CD4-positive, alpha-beta memory T cell (primary cell): ENCODE measurements at regions not wholly inside any gene's neighbourhood (a gene's known extent, or its start where the extent isn't known, plus 50 kb on each side); places are given as distances from the start of the nearest gene placed in this dataset.
"Not testable (repeated sequence)": the region's sequence is repeated elsewhere in the genome, so short reads cannot be mapped to it uniquely, and the experiment has no call there.

Source experiments
- CTCF ChIA-PET: fragments of 350-600 bp; sonication (Branson Sonifier 250); formaldehyde crosslinking; loops from one replicate; lab custom pipeline; 2021; ENCODE audit warnings: inconsistent platforms; ENCODE audit not compliant: partially characterized antibody; lab: Charles Lee
- POLR2A ChIA-PET: fragments of 350-600 bp; sonication (Branson Sonifier 250); formaldehyde crosslinking; loops from one replicate; lab custom pipeline; 2021; ENCODE audit not compliant: partially characterized antibody; lab: Charles Lee
- DNase-seq, 5 donors: peaks; one replicate each; pipeline versions ENCODE4 v3.0.0 to v3.0.0-alpha.2; 2020 to 2022; ENCODE audit warnings: mixed read lengths in 1 of 5
- H3K27ac ChIP-seq: one replicate; pipeline ENCODE4 v1.7.0; 2013; ENCODE audit warnings: low read depth, low read length
- H3K27me3 ChIP-seq: 2 replicates; pipeline ENCODE4 v1.7.0; 2013; ENCODE audit warnings: mild to moderate bottlenecking, low read length, moderate library complexity; ENCODE audit not compliant: insufficient read depth
- H3K36me3 ChIP-seq: 2 replicates; pipeline ENCODE4 v1.7.0; 2013; ENCODE audit warnings: mild to moderate bottlenecking, low read length, moderate library complexity; ENCODE audit not compliant: insufficient read depth
- H3K4me1 ChIP-seq: 2 replicates; pipeline ENCODE4 v1.7.0; 2013; ENCODE audit warnings: mild to moderate bottlenecking, low read length, moderate library complexity; ENCODE audit not compliant: insufficient read depth
- H3K4me3 ChIP-seq, 2 donors: one replicate each; pipeline ENCODE4 v1.7.0; 2013; ENCODE audit warnings: low read length in 2 of 2, mild to moderate bottlenecking in 1 of 2
- H3K9me3 ChIP-seq, 2 donors: one replicate each; pipeline ENCODE4 v1.7.0; 2013; ENCODE audit warnings: low read length in 2 of 2, control low read depth in 1 of 2; ENCODE audit not compliant: control insufficient read depth in 1 of 2
- H3K27ac Mint-ChIP-seq, 7 donors: one replicate each; pipeline ENCODE4 v1.8.0; 2020 to 2021; ENCODE audit warnings: mixed read lengths in 7 of 7, mild to moderate bottlenecking in 6 of 7, inconsistent platforms in 3 of 7, moderate library complexity in 3 of 7
- H3K27me3 Mint-ChIP-seq, 2 donors: one replicate each; pipeline ENCODE4 v1.8.0; 2020 to 2021; ENCODE audit warnings: mixed read lengths in 2 of 2
- H3K36me3 Mint-ChIP-seq, 2 donors: one replicate each; pipeline ENCODE4 v1.8.0; 2020 to 2021; ENCODE audit warnings: mixed read lengths in 2 of 2, inconsistent platforms in 1 of 2, mild to moderate bottlenecking in 1 of 2
- H3K4me1 Mint-ChIP-seq, 4 donors: one replicate each; pipeline ENCODE4 v1.8.0; 2020 to 2021; ENCODE audit warnings: mixed read lengths in 4 of 4, mild to moderate bottlenecking in 1 of 4
- H3K4me3 Mint-ChIP-seq, 8 donors: one replicate each; pipeline ENCODE4 v1.8.0; 2020 to 2021; ENCODE audit warnings: mixed read lengths in 8 of 8, mild to moderate bottlenecking in 7 of 8, moderate library complexity in 6 of 8, inconsistent platforms in 3 of 8
- H3K9me3 Mint-ChIP-seq, 8 donors: one replicate each; pipeline ENCODE4 v1.8.0; 2020 to 2021; ENCODE audit warnings: mixed read lengths in 8 of 8, mild to moderate bottlenecking in 5 of 8, inconsistent platforms in 3 of 8, moderate library complexity in 1 of 8
- intact Hi-C: fragments of 100-400 bp; cut with micrococcal nuclease; formaldehyde crosslinking; loops from one replicate; pipeline ENCODE4 v1.15.1; 2023

- Histone ChIP-seq H3K27me3 (no peaks in the 10 kb centered on the region), H3K9me3 (no peaks in the 10 kb centered on the region), H3K27ac (no peak overlapping the region), H3K4me3 (no peak overlapping the region), H3K36me3 (no peaks in the 10 kb centered on the region), H3K4me1 (peaks cover 5% of the 10 kb centered on the region)
- no peaks in the 10 kb centered on the region for H3K36me3 Mint-ChIP-seq
- ChIA-PET POLR2A (no interaction called here), CTCF (no interaction called here)
- no peak overlapping the region for H3K27ac Mint-ChIP-seq
- peaks cover 6 to 12% of the 10 kb centered on the region in 2 donors for H3K27me3 Mint-ChIP-seq
- H3K4me1 Mint-ChIP-seq = peaks cover 0 to 2% (median 0%) of the 10 kb centered on the region in 4 donors
- intact Hi-C loops = no loop called here
- no peak for DNase-seq
- H3K4me3 Mint-ChIP-seq = no peak overlapping the region
- no peaks in the 10 kb centered on the region for H3K9me3 Mint-ChIP-seq
Observed at GRCh38 chr9:90162326-90162725, 480.3 kb downstream of the DIRAS2 start.

GRCh38 chr9:90162819-90163218 lies 479.8 kb downstream of the DIRAS2 start:
- Mint-ChIP-seq H3K4me3 (no peak overlapping the region), H3K27me3 (peaks cover 6 to 11% of the 10 kb centered on the region in 2 donors), H3K9me3 (no peaks in the 10 kb centered on the region), H3K4me1 (peaks cover 0 to 2% (median 0%) of the 10 kb centered on the region in 4 donors), H3K27ac (no peak overlapping the region), H3K36me3 (no peaks in the 10 kb centered on the region)
- no peak for DNase-seq
- Histone ChIP-seq H3K27me3 (no peaks in the 10 kb centered on the region), H3K27ac (no peak overlapping the region), H3K9me3 (no peaks in the 10 kb centered on the region), H3K4me1 (peaks cover 5% of the 10 kb centered on the region), H3K4me3 (no peak overlapping the region), H3K36me3 (no peaks in the 10 kb centered on the region)
- ChIA-PET CTCF (no interaction called here), POLR2A (no interaction called here)
- intact Hi-C loops = no loop called here

- H3K27ac Mint-ChIP-seq = no peak overlapping the region
Observed at GRCh38 chr9:90165281-90165680, 477.3 kb downstream of the DIRAS2 start.

GRCh38 chr9:90166374-90166773 lies 476.2 kb downstream of the DIRAS2 start:
- POLR2A ChIA-PET, H3K27ac Mint-ChIP-seq, H3K9me3 ChIP-seq, H3K4me3 Mint-ChIP-seq, H3K27me3 Mint-ChIP-seq, H3K27me3 ChIP-seq, H3K4me1 ChIP-seq, H3K4me3 ChIP-seq, DNase-seq, H3K9me3 Mint-ChIP-seq, H3K36me3 Mint-ChIP-seq, H3K4me1 Mint-ChIP-seq, H3K36me3 ChIP-seq, intact Hi-C loops, CTCF ChIA-PET, H3K27ac ChIP-seq: not testable (repeated sequence)

More at GRCh38 chr9:90165281-90165680, 477.3 kb downstream of the DIRAS2 start:
- no peaks in the 10 kb centered on the region for H3K9me3 Mint-ChIP-seq
- Histone ChIP-seq H3K27ac (no peak overlapping the region), H3K4me3 (no peak overlapping the region), H3K9me3 (no peaks in the 10 kb centered on the region), H3K36me3 (no peaks in the 10 kb centered on the region), H3K4me1 (peaks cover 5% of the 10 kb centered on the region), H3K27me3 (no peaks in the 10 kb centered on the region)
- no peak for DNase-seq
- ChIA-PET CTCF (no interaction called here), POLR2A (no interaction called here)
- no peak overlapping the region for H3K4me3 Mint-ChIP-seq
- no peaks in the 10 kb centered on the region for H3K36me3 Mint-ChIP-seq
- peaks cover 0 to 2% (median 0%) of the 10 kb centered on the region in 4 donors for H3K4me1 Mint-ChIP-seq
- intact Hi-C loops = no loop called here
- H3K27me3 Mint-ChIP-seq = peaks cover 0 to 6% of the 10 kb centered on the region in 2 donors

GRCh38 chr9:90167914-90168313 lies 474.7 kb downstream of the DIRAS2 start:
- no peak overlapping the region for H3K4me3 Mint-ChIP-seq
- no peaks in the 10 kb centered on the region for H3K9me3 ChIP-seq
- intact Hi-C loops = no loop called here
- peaks cover 0 to 13% (median 8%) of the 10 kb centered on the region in 8 donors for H3K9me3 Mint-ChIP-seq
- H3K27ac ChIP-seq = no peak overlapping the region
- no peaks in the 10 kb centered on the region for H3K36me3 ChIP-seq
- H3K4me1 ChIP-seq = peaks cover 2% of the 10 kb centered on the region
- no peak for DNase-seq
- POLR2A ChIA-PET = no interaction called here
- CTCF ChIA-PET = no interaction called here
- H3K27me3 Mint-ChIP-seq = peaks cover 4 to 12% of the 10 kb centered on the region in 2 donors
- H3K36me3 Mint-ChIP-seq = peaks cover 0 to 5% of the 10 kb centered on the region in 2 donors
- no peak overlapping the region for H3K4me3 ChIP-seq
- no peaks in the 10 kb centered on the region for H3K27me3 ChIP-seq
- H3K27ac Mint-ChIP-seq = no peak overlapping the region
- H3K4me1 Mint-ChIP-seq = peaks cover 0 to under 1% (median 0%) of the 10 kb centered on the region in 4 donors

- ChIA-PET CTCF (interaction anchor here (1.2 kb wide), 1 partner anchor 27 kb away, joined by 3 read pairs; no protein-coding TSS in a partner anchor), POLR2A (no interaction called here)
- no peaks in the 10 kb centered on the region for H3K4me1 ChIP-seq
- Mint-ChIP-seq H3K9me3 (peaks cover 0 to 13% (median 8%) of the 10 kb centered on the region in 8 donors), H3K27me3 (peaks cover 6 to 13% of the 10 kb centered on the region in 2 donors), H3K36me3 (peaks cover 0 to 5% of the 10 kb centered on the region in 2 donors), H3K4me1 (peaks cover 0 to 2% (median 0%) of the 10 kb centered on the region in 4 donors), H3K27ac (no peak overlapping the region), H3K4me3 (no peak overlapping the region)
- H3K4me3 ChIP-seq = no peak overlapping the region
- no peaks in the 10 kb centered on the region for H3K9me3 ChIP-seq
- no peak for DNase-seq
- no peaks in the 10 kb centered on the region for H3K36me3 ChIP-seq
- no peak overlapping the region for H3K27ac ChIP-seq
- no peaks in the 10 kb centered on the region for H3K27me3 ChIP-seq
- intact Hi-C loops = no loop called here
Observed at GRCh38 chr9:90169490-90169889, 473.1 kb downstream of the DIRAS2 start.

GRCh38 chr9:90173935-90174334 lies 468.7 kb downstream of the DIRAS2 start:
- H3K27ac ChIP-seq, H3K4me1 Mint-ChIP-seq, H3K4me3 ChIP-seq, H3K4me3 Mint-ChIP-seq, H3K27me3 ChIP-seq, CTCF ChIA-PET, POLR2A ChIA-PET, H3K27ac Mint-ChIP-seq, H3K36me3 Mint-ChIP-seq, intact Hi-C loops, H3K27me3 Mint-ChIP-seq, H3K4me1 ChIP-seq, H3K9me3 ChIP-seq, DNase-seq, H3K36me3 ChIP-seq: not testable (repeated sequence)
- H3K9me3 Mint-ChIP-seq = peaks cover 0 to 14% (median 8%) of the 10 kb centered on the region in 8 donors

- H3K27me3 Mint-ChIP-seq, H3K4me3 Mint-ChIP-seq, H3K36me3 Mint-ChIP-seq, H3K4me1 Mint-ChIP-seq, H3K27me3 ChIP-seq, H3K4me3 ChIP-seq, H3K27ac ChIP-seq, H3K36me3 ChIP-seq, H3K4me1 ChIP-seq, intact Hi-C loops, POLR2A ChIA-PET, H3K9me3 ChIP-seq, DNase-seq, CTCF ChIA-PET, H3K27ac Mint-ChIP-seq: not testable (repeated sequence)
- H3K9me3 Mint-ChIP-seq = peaks cover 0 to 14% (median 8%) of the 10 kb centered on the region in 8 donors
Observed at GRCh38 chr9:90174346-90174745, 468.3 kb downstream of the DIRAS2 start.
